Mesendoderm (in vitro differentiated cells): ENCODE measurements at regions not wholly inside any gene's neighbourhood (a gene's known extent, or its start where the extent isn't known, plus 50 kb on each side); places are given as distances from the start of the nearest gene placed in this dataset.

ENCODE experiments used
- DNase-seq: peaks from one replicate; pipeline ENCODE4 v3.0.0; 2013
- H2AK5ac ChIP-seq: 2 replicates; pipeline ENCODE4 v1.6.1; 2013; ENCODE audit warnings: low read length, inconsistent platforms
- H2BK120ac ChIP-seq: 2 replicates; pipeline ENCODE4 v1.6.1; 2013; ENCODE audit warnings: low read depth, mild to moderate bottlenecking, low read length, moderate library complexity, mixed read lengths
- H2BK15ac ChIP-seq: replicated peaks from 2 replicates; pipeline ENCODE4 v1.6.1; 2013; ENCODE audit warnings: low read depth, mild to moderate bottlenecking, moderate library complexity
- H2BK5ac ChIP-seq: 2 replicates; pipeline ENCODE4 v1.6.1; 2013; ENCODE audit warnings: low read length, inconsistent platforms
- H3K18ac ChIP-seq: 2 replicates; pipeline ENCODE4 v1.6.1; 2013; ENCODE audit warnings: mild to moderate bottlenecking, low read length, mixed read lengths
- H3K23ac ChIP-seq: one replicate; pipeline ENCODE4 v1.6.1; 2013; ENCODE audit warnings: low read length
- H3K27ac ChIP-seq: 2 replicates; pipeline ENCODE4 v1.5.1; 2013; ENCODE audit warnings: low read depth, mild to moderate bottlenecking, inconsistent platforms, low read length, moderate library complexity
- H3K27me3 ChIP-seq: 2 replicates; pipeline ENCODE4 v1.6.1; 2013; ENCODE audit warnings: low read length, control low read depth, mild to moderate bottlenecking, inconsistent platforms; ENCODE audit not compliant: insufficient read depth, poor library complexity
- H3K36me3 ChIP-seq: 2 replicates; pipeline ENCODE4 v1.6.1; 2013; ENCODE audit warnings: low read length, inconsistent platforms; ENCODE audit not compliant: control insufficient read depth, insufficient read depth
- H3K4ac ChIP-seq: one replicate; pipeline ENCODE4 v1.6.1; 2013; ENCODE audit warnings: low read depth, mild to moderate bottlenecking, low read length, moderate library complexity
- H3K4me1 ChIP-seq: 2 replicates; pipeline ENCODE4 v1.6.1; 2013; ENCODE audit warnings: low read depth, low read length, inconsistent platforms; ENCODE audit not compliant: control insufficient read depth
- H3K4me2 ChIP-seq: 2 replicates; pipeline ENCODE4 v1.6.1; 2013; ENCODE audit warnings: low read length
- H3K4me3 ChIP-seq: 2 replicates; pipeline ENCODE4 v1.5.1; 2013; ENCODE audit warnings: mild to moderate bottlenecking, low read length
- H3K56ac ChIP-seq: one replicate; pipeline ENCODE4 v1.6.1; 2013; ENCODE audit warnings: low read length
- H3K79me1 ChIP-seq: 2 replicates; pipeline ENCODE4 v1.6.1; 2013; ENCODE audit warnings: low read length, inconsistent platforms
- H3K79me2 ChIP-seq: 2 replicates; pipeline ENCODE4 v1.6.1; 2013; ENCODE audit warnings: mild to moderate bottlenecking, low read length; ENCODE audit not compliant: control insufficient read depth, insufficient read depth
- H3K9ac ChIP-seq: 2 replicates; pipeline ENCODE4 v1.6.1; 2013; ENCODE audit warnings: low read length, inconsistent platforms
- H4K5ac ChIP-seq: one replicate; pipeline ENCODE4 v1.6.1; 2013; ENCODE audit warnings: low read length
- H4K8ac ChIP-seq: one replicate; pipeline ENCODE4 v1.6.1; 2013; ENCODE audit warnings: low read depth, mild to moderate bottlenecking, control low read depth, low read length, moderate library complexity
- WGBS: extraction: QIAGEN DNeasy Blood & Tissue Kit; methylation state at CpG from one replicate; pipeline ENCODE4 v1.1.7; 2013; ENCODE audit warnings: low lambda C conversion rate, missing lambda C conversion rate; ENCODE audit not compliant: insufficient coverage; ENCODE audit errors: extremely low coverage; 5-methylcytosine and 5-hydroxymethylcytosine counted together

- WGBS: no CpG with 5 or more reads among the region's 5 CpGs
- no peak overlapping the region for H2BK120ac ChIP-seq
- H3K79me1 ChIP-seq: no peaks in the 10 kb centered on the region
- no peak overlapping the region for H3K27ac ChIP-seq
- H3K4me1 ChIP-seq: no peaks in the 10 kb centered on the region
- H4K5ac ChIP-seq: no peak overlapping the region
- no peak overlapping the region for H2BK5ac ChIP-seq
- H3K79me2 ChIP-seq: no peaks in the 10 kb centered on the region
- no peak for DNase-seq
- no peak overlapping the region for H2BK15ac ChIP-seq
- H3K36me3 ChIP-seq: no peaks in the 10 kb centered on the region
- H3K4me3 ChIP-seq: no peak overlapping the region
- no peaks in the 10 kb centered on the region for H3K27me3 ChIP-seq
- no peak overlapping the region for H4K8ac ChIP-seq
- no peak overlapping the region for H2AK5ac ChIP-seq
- no peak overlapping the region for H3K23ac ChIP-seq
- no peak overlapping the region for H3K4me2 ChIP-seq
- H3K9ac ChIP-seq: no peak overlapping the region
- H3K4ac ChIP-seq: no peak overlapping the region
- no peak overlapping the region for H3K56ac ChIP-seq
- H3K18ac ChIP-seq: no peak overlapping the region
These were observed 59.6 kb upstream of the CDH13 start for GRCh38 chr16:82567175-82567574.

DNA sequence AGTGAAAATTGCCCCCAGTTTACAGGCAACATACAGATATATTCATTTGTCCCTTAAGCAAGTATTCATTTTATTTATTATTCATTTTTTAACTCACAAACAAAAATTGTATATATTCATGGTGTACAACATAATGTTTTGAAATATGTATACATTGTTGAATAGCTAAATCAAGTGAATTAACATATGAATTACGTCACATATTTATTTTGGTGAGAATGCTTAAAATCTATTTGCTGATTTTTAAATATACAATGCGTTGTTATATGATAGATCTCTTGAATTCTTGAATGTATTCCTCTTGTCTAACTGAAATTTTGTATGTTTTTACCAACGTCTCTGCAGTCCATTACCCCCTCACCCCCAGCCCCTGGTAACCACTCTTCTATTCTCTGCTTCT, 63.4 kb upstream of the CDH13 start:
- H4K5ac ChIP-seq: no peak overlapping the region
- no peak overlapping the region for H3K56ac ChIP-seq
- H3K27ac ChIP-seq: no peak overlapping the region
- H3K79me1 ChIP-seq: no peaks in the 10 kb centered on the region
- no peak overlapping the region for H3K4me3 ChIP-seq
- H2BK120ac ChIP-seq: no peak overlapping the region
- no peak overlapping the region for H4K8ac ChIP-seq
- H3K36me3 ChIP-seq: no peaks in the 10 kb centered on the region
- no peak overlapping the region for H2BK15ac ChIP-seq
- no peaks in the 10 kb centered on the region for H3K27me3 ChIP-seq
- H3K79me2 ChIP-seq: no peaks in the 10 kb centered on the region
- H3K4me1 ChIP-seq: no peaks in the 10 kb centered on the region
- no peak overlapping the region for H2BK5ac ChIP-seq
- H3K23ac ChIP-seq: no peak overlapping the region
- no CpG with 5 or more reads among the region's 3 CpGs for WGBS
- DNase-seq: no peak
- no peak overlapping the region for H3K4ac ChIP-seq
- H3K18ac ChIP-seq: no peak overlapping the region
- H3K9ac ChIP-seq: no peak overlapping the region
- no peak overlapping the region for H2AK5ac ChIP-seq
- H3K4me2 ChIP-seq: no peak overlapping the region

GRCh38 chr16:82562183-82562683, 64.5 kb upstream of the CDH13 start:
- H3K4ac ChIP-seq: no peak overlapping the region
- no CpG with 5 or more reads among the region's 4 CpGs for WGBS
- no peak overlapping the region for H3K4me3 ChIP-seq
- H3K23ac ChIP-seq: no peak overlapping the region
- no peak overlapping the region for H2BK5ac ChIP-seq
- H3K79me1 ChIP-seq: no peaks in the 10 kb centered on the region
- H3K27me3 ChIP-seq: no peaks in the 10 kb centered on the region
- DNase-seq: no peak
- no peak overlapping the region for H2BK15ac ChIP-seq
- no peaks in the 10 kb centered on the region for H3K4me1 ChIP-seq
- no peak overlapping the region for H3K27ac ChIP-seq
- H3K18ac ChIP-seq: no peak overlapping the region
- no peak overlapping the region for H3K4me2 ChIP-seq
- H4K8ac ChIP-seq: no peak overlapping the region
- H3K9ac ChIP-seq: no peak overlapping the region
- no peak overlapping the region for H3K56ac ChIP-seq
- no peak overlapping the region for H2AK5ac ChIP-seq
- H3K79me2 ChIP-seq: no peaks in the 10 kb centered on the region
- H3K36me3 ChIP-seq: no peaks in the 10 kb centered on the region
- H4K5ac ChIP-seq: no peak overlapping the region
- no peak overlapping the region for H2BK120ac ChIP-seq

- no peaks in the 10 kb centered on the region for H3K4me1 ChIP-seq
- H4K8ac ChIP-seq: no peak overlapping the region
- no peak overlapping the region for H3K4ac ChIP-seq
- H3K4me2 ChIP-seq: no peak overlapping the region
- no peaks in the 10 kb centered on the region for H3K79me1 ChIP-seq
- H2BK120ac ChIP-seq: no peak overlapping the region
- no peak overlapping the region for H3K23ac ChIP-seq
- H3K27ac ChIP-seq: no peak overlapping the region
- H2AK5ac ChIP-seq: no peak overlapping the region
- DNase-seq: no peak
- H3K36me3 ChIP-seq: no peaks in the 10 kb centered on the region
- H4K5ac ChIP-seq: no peak overlapping the region
- no peaks in the 10 kb centered on the region for H3K79me2 ChIP-seq
- H3K4me3 ChIP-seq: no peak overlapping the region
- no peak overlapping the region for H3K18ac ChIP-seq
- H2BK15ac ChIP-seq: no peak overlapping the region
- no peak overlapping the region for H3K56ac ChIP-seq
- no peak overlapping the region for H2BK5ac ChIP-seq
- no peaks in the 10 kb centered on the region for H3K27me3 ChIP-seq
- H3K9ac ChIP-seq: no peak overlapping the region
- no CpG with 5 or more reads among the region's 7 CpGs for WGBS
These were observed 65.9 kb upstream of the CDH13 start for GRCh38 chr16:82560805-82561325.

- H3K4me2 ChIP-seq: no peak overlapping the region
- H3K4ac ChIP-seq: no peak overlapping the region
- H2BK120ac ChIP-seq: no peak overlapping the region
- no peak overlapping the region for H3K4me3 ChIP-seq
- no peaks in the 10 kb centered on the region for H3K36me3 ChIP-seq
- H3K79me1 ChIP-seq: no peaks in the 10 kb centered on the region
- H2BK5ac ChIP-seq: no peak overlapping the region
- no peak overlapping the region for H4K5ac ChIP-seq
- no peaks in the 10 kb centered on the region for H3K79me2 ChIP-seq
- no CpG with 5 or more reads among the region's 12 CpGs for WGBS
- no peak overlapping the region for H4K8ac ChIP-seq
- no peaks in the 10 kb centered on the region for H3K4me1 ChIP-seq
- H3K23ac ChIP-seq: no peak overlapping the region
- H3K27me3 ChIP-seq: no peaks in the 10 kb centered on the region
- DNase-seq: no peak
- no peak overlapping the region for H3K18ac ChIP-seq
- H3K27ac ChIP-seq: no peak overlapping the region
- no peak overlapping the region for H2AK5ac ChIP-seq
- H2BK15ac ChIP-seq: no peak overlapping the region
- no peak overlapping the region for H3K56ac ChIP-seq
- no peak overlapping the region for H3K9ac ChIP-seq
These were observed 82.2 kb upstream of the CDH13 start for GRCh38 chr16:82544378-82545160.
